ENCODE measurements at regions not wholly inside any gene's neighbourhood (a gene's known extent, or its start where the extent isn't known, plus 50 kb on each side); places are given as distances from the start of the nearest gene placed in this dataset.
A peak's percentile ranks its signal among the peaks of the same experiment; 100 is the strongest.

- CTCF ChIA-PET, result interaction anchor here (1.0 kb wide), 1 partner anchor 12 kb away, joined by 3 read pairs; no protein-coding TSS in a partner anchor
- TF ChIP-seq ZNF768 (tag by site-specific recombination; IDR thresholded peaks at IDR 0.05), result no peak
- peak; percentile 58 for TF ChIP-seq WT1 (tag by site-specific recombination; IDR thresholded peaks at IDR 0.05)
- 0 out of 2 replicates have a peak, but pooled peaks have one; percentile 28 for TF ChIP-seq ZNF24 (tag by site-specific recombination; IDR thresholded peaks at IDR 0.05)
- TF ChIP-seq BCL6B (tag by site-specific recombination; IDR thresholded peaks at IDR 0.05), result peak; percentile 55; the same call in 1 of the 2 replicates
- peak; percentile 82 for TF ChIP-seq ZNF600 (tag by site-specific recombination; IDR thresholded peaks at IDR 0.05)
- TF ChIP-seq ZNF629 (tag by site-specific recombination; IDR thresholded peaks at IDR 0.05), result 0 out of 2 replicates have a peak, but pooled peaks have one; percentile 42
- peak; percentile 61 for TF ChIP-seq SP7 (tag by site-specific recombination; IDR thresholded peaks at IDR 0.05)
- no peak for TF ChIP-seq ZNF571 (tag by site-specific recombination; IDR thresholded peaks at IDR 0.05)
- TF ChIP-seq ZBTB17 (tag by site-specific recombination; IDR thresholded peaks at IDR 0.05), result peak; percentile 28; the same call in 1 of the 2 replicates
- TF ChIP-seq KLF1 (tag by site-specific recombination; IDR thresholded peaks at IDR 0.05), result 0 out of 2 replicates have a peak, but pooled peaks have one; percentile 13
- TF ChIP-seq ZNF366 (tag by site-specific recombination; conservative IDR thresholded peaks at IDR 0.05), result peak; percentile 44
- no peak for TF ChIP-seq ZNF660 (tag by site-specific recombination; IDR thresholded peaks at IDR 0.05)
- peak; percentile 74 for TF ChIP-seq GFI1B (tag by site-specific recombination; IDR thresholded peaks at IDR 0.05)
- TF ChIP-seq HOXA7 (CRISPR knock-in tag; IDR thresholded peaks at IDR 0.05; ENCODE audit: borderline replicate concordance), result no peak
- TF ChIP-seq ZIC2 (tag by site-specific recombination; IDR thresholded peaks at IDR 0.05), result 0 out of 2 replicates have a peak, but pooled peaks have one; percentile 11
- TF ChIP-seq ZNF48 (tag by site-specific recombination; IDR thresholded peaks at IDR 0.05), result no peak
- no peaks in the 10 kb centered on the region for H3K36me3 ChIP-seq (ENCODE audit: control insufficient read depth in 2 of 2, insufficient read depth in 1 of 2, low read length in 2 of 2)
- H3K4me3 ChIP-seq (ENCODE audit: low read depth, low read length), result no peak overlapping the region
- H3K9me3 ChIP-seq (ENCODE audit: control insufficient read depth, insufficient read depth, low read depth, low read length), result no peaks in the 10 kb centered on the region
- POLR2A ChIA-PET, result no interaction called here
- no peak overlapping the region for H3K27ac ChIP-seq (ENCODE audit: extremely low read depth, low read depth, low read length)
- H3K4me1 ChIP-seq (ENCODE audit: control insufficient read depth, insufficient read depth, low read length), result peaks cover 22% of the 10 kb centered on the region
Observed at GRCh38 chr3:159824333-159824732, 164.3 kb upstream of the IL12A start.

GRCh38 chr3:159825216-159825854, 163.3 kb upstream of the IL12A start:
- Histone ChIP-seq H3K36me3 (ENCODE audit: control insufficient read depth in 2 of 2, insufficient read depth in 1 of 2, low read length in 2 of 2) (no peaks in the 10 kb centered on the region), H3K27ac (ENCODE audit: extremely low read depth, low read depth, low read length) (no peak overlapping the region), H3K9me3 (ENCODE audit: control insufficient read depth, insufficient read depth, low read depth, low read length) (no peaks in the 10 kb centered on the region), H3K4me1 (ENCODE audit: control insufficient read depth, insufficient read depth, low read length) (peaks cover 31% of the 10 kb centered on the region), H3K4me3 (ENCODE audit: low read depth, low read length) (no peak overlapping the region)
- POLR2A ChIA-PET, result no interaction called here
- CTCF ChIA-PET, result interaction anchor here (0.7 to 6.3 kb wide), 7 partner anchors 11 to 329 kb away, joined by 3 to 38 read pairs (median 3); no protein-coding TSS in a partner anchor
- TF ChIP-seq ZBTB6 (tag by site-specific recombination; IDR thresholded peaks at IDR 0.05) (no peak), ZNF677 (tag by site-specific recombination; IDR thresholded peaks at IDR 0.05) (peak; percentile 56), ZBTB44 (tag by site-specific recombination; IDR thresholded peaks at IDR 0.05) (peak; percentile 52; the same call in 1 of the 2 replicates), ZNF184 (tag by site-specific recombination; IDR thresholded peaks at IDR 0.05) (peak; percentile 62; the same call in 1 of the 2 replicates), ZNF350 (tag by site-specific recombination; IDR thresholded peaks at IDR 0.05) (peak; percentile 67; the same call in 1 of the 2 replicates), ZBTB20 (tag by site-specific recombination; IDR thresholded peaks at IDR 0.05) (peak; percentile 28; the same call in 1 of the 2 replicates), ZNF624 (tag by site-specific recombination; IDR thresholded peaks at IDR 0.05) (peak; percentile 59; the same call in 1 of the 2 replicates), ZNF561 (tag by site-specific recombination; IDR thresholded peaks at IDR 0.05; ENCODE audit: borderline replicate concordance) (peak; percentile 63; the same call in 1 of the 2 replicates), MZF1 (tag by site-specific recombination; IDR thresholded peaks at IDR 0.05; ENCODE audit: borderline replicate concordance) (0 out of 2 replicates have a peak, but pooled peaks have one; percentile 27), ZNF626 (tag by site-specific recombination; IDR thresholded peaks at IDR 0.05) (0 out of 2 replicates have a peak, but pooled peaks have one; percentile 10), ZNF221 (tag by site-specific recombination; IDR thresholded peaks at IDR 0.05; ENCODE audit: borderline replicate concordance) (no peak), ZNF830 (tag by site-specific recombination; IDR thresholded peaks at IDR 0.05; ENCODE audit: low read depth) (0 out of 2 replicates have a peak, but pooled peaks have one; percentile 7), ZNF76 (tag by site-specific recombination; IDR thresholded peaks at IDR 0.05; ENCODE audit: borderline replicate concordance, low read depth) (no peak), CTCF (tag by site-specific recombination; IDR thresholded peaks at IDR 0.05) (0 out of 2 replicates have a peak, but pooled peaks have one; percentile 10)

All from HEK293 (cell line).